Tibial nerve (tissue), 4 donors: ENCODE measurements at regions not wholly inside any gene's neighbourhood (a gene's known extent, or its start where the extent isn't known, plus 50 kb on each side); places are given as distances from the start of the nearest gene placed in this dataset.

Experiments
- EP300 ChIP-seq, 2 donors: sonication (generic); formaldehyde crosslinking; IDR thresholded peaks; one replicate each; pipeline ENCODE4 v1.6.1; 2017; ENCODE audit warnings: antibody characterized with exemption in 2 of 2, mild to moderate bottlenecking in 1 of 2
- POLR2A ChIP-seq, 2 donors: fragments of 450-650 bp; IDR thresholded peaks; one replicate each; pipeline ENCODE4 v1.6.1; 2017; ENCODE audit warnings: antibody characterized with exemption in 2 of 2, mild to moderate bottlenecking in 2 of 2, moderate library complexity in 2 of 2
- TF ChIP-seq, protein P1 (sequence below), 5 experiments: fragments of 200-600 bp in 3 of 5; fragments of 450-650 bp in 2 of 5; sonication (generic) in 3 of 5; IDR thresholded peaks; one replicate each; pipeline ENCODE4 v1.5.1; 2016 to 2019; ENCODE audit warnings: antibody characterized with exemption in 5 of 5, mild to moderate bottlenecking in 3 of 5, moderate library complexity in 2 of 5

DNA sequence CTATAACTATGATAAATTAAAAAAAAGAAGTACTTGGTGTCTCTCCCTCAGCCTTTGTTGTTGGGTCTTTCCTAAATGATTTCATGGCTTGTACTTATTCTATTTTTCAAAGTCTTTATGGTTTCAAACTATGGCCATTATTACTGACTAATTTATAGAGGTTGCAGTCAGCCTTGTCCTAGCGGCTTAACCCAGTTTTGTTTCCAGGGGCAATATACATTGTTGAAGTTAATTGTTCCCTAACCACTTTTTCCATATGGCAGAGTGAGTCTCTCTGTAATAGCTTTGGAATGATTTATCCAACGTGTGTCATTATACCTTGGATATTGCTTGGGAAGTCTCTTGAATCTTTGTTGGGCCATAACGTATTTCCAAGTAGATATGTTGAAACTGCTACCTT is 408.8 kb downstream of the HRH4 start:
- TF ChIP-seq POLR2A (IDR thresholded peaks at IDR 0.05) (no peak), EP300 (IDR thresholded peaks at IDR 0.05) (no peak)
- TF ChIP-seq, protein P1, sequence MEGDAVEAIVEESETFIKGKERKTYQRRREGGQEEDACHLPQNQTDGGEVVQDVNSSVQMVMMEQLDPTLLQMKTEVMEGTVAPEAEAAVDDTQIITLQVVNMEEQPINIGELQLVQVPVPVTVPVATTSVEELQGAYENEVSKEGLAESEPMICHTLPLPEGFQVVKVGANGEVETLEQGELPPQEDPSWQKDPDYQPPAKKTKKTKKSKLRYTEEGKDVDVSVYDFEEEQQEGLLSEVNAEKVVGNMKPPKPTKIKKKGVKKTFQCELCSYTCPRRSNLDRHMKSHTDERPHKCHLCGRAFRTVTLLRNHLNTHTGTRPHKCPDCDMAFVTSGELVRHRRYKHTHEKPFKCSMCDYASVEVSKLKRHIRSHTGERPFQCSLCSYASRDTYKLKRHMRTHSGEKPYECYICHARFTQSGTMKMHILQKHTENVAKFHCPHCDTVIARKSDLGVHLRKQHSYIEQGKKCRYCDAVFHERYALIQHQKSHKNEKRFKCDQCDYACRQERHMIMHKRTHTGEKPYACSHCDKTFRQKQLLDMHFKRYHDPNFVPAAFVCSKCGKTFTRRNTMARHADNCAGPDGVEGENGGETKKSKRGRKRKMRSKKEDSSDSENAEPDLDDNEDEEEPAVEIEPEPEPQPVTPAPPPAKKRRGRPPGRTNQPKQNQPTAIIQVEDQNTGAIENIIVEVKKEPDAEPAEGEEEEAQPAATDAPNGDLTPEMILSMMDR (IDR thresholded peaks at IDR 0.05) = no peak
